ENCODE measurements at regions not wholly inside any gene's neighbourhood (a gene's known extent, or its start where the extent isn't known, plus 50 kb on each side); places are given as distances from the start of the nearest gene placed in this dataset.

GRCh38 chr22:44400763-44401060 is 88.0 kb upstream of the SHISAL1 start:
- Histone ChIP-seq H3K9ac (ENCODE audit: low read depth, low read length) (no peak overlapping the region), H3K4me2 (ENCODE audit: insufficient read depth, low read length) (no peak overlapping the region), H4K20me1 (ENCODE audit: insufficient read depth, low read length) (no peaks in the 10 kb centered on the region), H3K36me3 (ENCODE audit: insufficient read depth, low read length) (no peaks in the 10 kb centered on the region), H3K79me2 (ENCODE audit: insufficient read depth, low read length) (no peaks in the 10 kb centered on the region), H3K9me3 (ENCODE audit: insufficient read depth, low read length, severe bottlenecking) (no peaks in the 10 kb centered on the region), H3K27ac (ENCODE audit: low read length) (no peak overlapping the region), H3K27me3 (ENCODE audit: insufficient read depth, low read length, poor library complexity) (no peaks in the 10 kb centered on the region), H2AFZ (ENCODE audit: low read depth, low read length) (no peak overlapping the region), H3K4me1 (ENCODE audit: insufficient read depth, low read length) (no peaks in the 10 kb centered on the region), H3K4me3 (ENCODE audit: low read depth in 1 of 2, low read length in 2 of 2) (no peak overlapping the region)
- TF ChIP-seq CTCF (IDR thresholded peaks at IDR 0.05; ENCODE audit: borderline replicate concordance, extremely low read depth, low read length, poor library complexity, severe bottlenecking) (no peak), EZH2 (IDR thresholded peaks at IDR 0.05; ENCODE audit: borderline replicate concordance, low read depth, low read length, severe bottlenecking) (no peak)
- ATAC-seq (ENCODE audit: insufficient read depth, low read depth) = no peak
- DNase-seq = no peak

- Histone ChIP-seq H3K9ac (ENCODE audit: low read depth, low read length) (no peak overlapping the region), H3K27me3 (ENCODE audit: insufficient read depth, low read length, poor library complexity) (no peaks in the 10 kb centered on the region), H3K79me2 (ENCODE audit: insufficient read depth, low read length) (no peaks in the 10 kb centered on the region), H2AFZ (ENCODE audit: low read depth, low read length) (no peak overlapping the region), H3K4me3 (ENCODE audit: low read depth in 1 of 2, low read length in 2 of 2) (no peak overlapping the region), H3K4me2 (ENCODE audit: insufficient read depth, low read length) (no peak overlapping the region), H3K27ac (ENCODE audit: low read length) (no peak overlapping the region), H4K20me1 (ENCODE audit: insufficient read depth, low read length) (no peaks in the 10 kb centered on the region), H3K4me1 (ENCODE audit: insufficient read depth, low read length) (no peaks in the 10 kb centered on the region), H3K9me3 (ENCODE audit: insufficient read depth, low read length, severe bottlenecking) (no peaks in the 10 kb centered on the region), H3K36me3 (ENCODE audit: insufficient read depth, low read length) (no peaks in the 10 kb centered on the region)
- ATAC-seq (ENCODE audit: insufficient read depth, low read depth) = no peak
- TF ChIP-seq CTCF (IDR thresholded peaks at IDR 0.05; ENCODE audit: borderline replicate concordance, extremely low read depth, low read length, poor library complexity, severe bottlenecking) = no peak
- TF ChIP-seq EZH2 (IDR thresholded peaks at IDR 0.05; ENCODE audit: borderline replicate concordance, low read depth, low read length, severe bottlenecking) = no peak
- DNase-seq = no peak
These were observed 87.4 kb upstream of the SHISAL1 start for GRCh38 chr22:44399906-44400762.

- no peak for ATAC-seq (ENCODE audit: insufficient read depth, low read depth)
- no peaks in the 10 kb centered on the region for H3K79me2 ChIP-seq (ENCODE audit: insufficient read depth, low read length)
- H3K27me3 ChIP-seq (ENCODE audit: insufficient read depth, low read length, poor library complexity) = no peaks in the 10 kb centered on the region
- H3K4me2 ChIP-seq (ENCODE audit: insufficient read depth, low read length) = no peak overlapping the region
- no peaks in the 10 kb centered on the region for H3K36me3 ChIP-seq (ENCODE audit: insufficient read depth, low read length)
- no peaks in the 10 kb centered on the region for H3K9me3 ChIP-seq (ENCODE audit: insufficient read depth, low read length, severe bottlenecking)
- no peaks in the 10 kb centered on the region for H3K4me1 ChIP-seq (ENCODE audit: insufficient read depth, low read length)
- no peak overlapping the region for H2AFZ ChIP-seq (ENCODE audit: low read depth, low read length)
- no peak overlapping the region for H3K4me3 ChIP-seq (ENCODE audit: low read depth in 1 of 2, low read length in 2 of 2)
- DNase-seq = peak; percentile 0
- no peak overlapping the region for H3K27ac ChIP-seq (ENCODE audit: low read length)
- no peaks in the 10 kb centered on the region for H4K20me1 ChIP-seq (ENCODE audit: insufficient read depth, low read length)
- no peak for TF ChIP-seq CTCF (IDR thresholded peaks at IDR 0.05; ENCODE audit: borderline replicate concordance, extremely low read depth, low read length, poor library complexity, severe bottlenecking)
- TF ChIP-seq EZH2 (IDR thresholded peaks at IDR 0.05; ENCODE audit: borderline replicate concordance, low read depth, low read length, severe bottlenecking) = no peak
- H3K9ac ChIP-seq (ENCODE audit: low read depth, low read length) = no peak overlapping the region
These were observed 86.4 kb upstream of the SHISAL1 start for GRCh38 chr22:44398856-44399837.
